Activated CD4-positive, alpha-beta T cell treated with anti-CD3 and anti-CD28 coated beads for 48 hours (primary cell): ENCODE measurements at regions not wholly inside any gene's neighbourhood (a gene's known extent, or its start where the extent isn't known, plus 50 kb on each side); places are given as distances from the start of the nearest gene placed in this dataset.
"Not testable (repeated sequence)": the region's sequence is repeated elsewhere in the genome, so short reads cannot be mapped to it uniquely, and the experiment has no call there.

Experiments used
- DNase-seq: peaks from one replicate; pipeline ENCODE4 v3.0.0-alpha.2; 2020

DNA sequence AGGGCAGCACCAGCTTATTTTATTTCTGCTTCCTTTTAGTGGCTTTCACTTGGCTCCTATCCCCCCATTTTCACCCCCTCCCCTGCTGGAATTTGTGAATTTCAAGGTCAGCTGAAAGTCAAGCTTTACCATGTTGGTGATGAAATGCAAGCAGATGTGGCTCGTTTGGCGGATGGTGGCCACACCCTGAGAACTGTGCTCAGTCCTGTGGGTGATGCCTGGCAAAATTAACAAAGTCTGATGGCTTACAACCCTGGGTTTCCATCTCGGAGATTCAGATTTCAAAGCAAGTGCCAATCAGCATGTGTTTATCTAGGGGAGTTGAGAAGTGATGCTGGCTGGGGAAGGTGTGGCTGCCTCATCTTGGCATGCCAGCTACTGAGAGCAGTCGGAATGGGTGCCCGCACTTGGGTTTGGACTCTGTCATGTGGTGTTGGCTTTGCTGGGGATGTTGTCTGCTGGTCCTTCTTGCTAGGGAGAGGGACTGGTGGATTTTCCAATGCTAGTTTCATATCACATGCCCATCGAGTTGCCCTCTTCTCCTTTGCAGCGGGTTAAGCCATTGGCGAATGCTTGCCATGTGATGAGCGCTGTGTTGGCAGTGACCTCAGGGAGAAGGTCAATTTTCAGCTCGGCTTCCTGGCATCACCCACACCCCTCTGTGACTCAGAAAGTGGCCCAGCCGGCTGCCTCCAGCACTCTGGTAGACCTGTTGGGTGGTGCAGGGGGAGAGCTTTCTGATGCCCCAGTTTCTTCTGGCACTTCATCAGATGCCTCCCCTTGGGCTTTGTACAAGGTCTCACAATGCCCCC lies 77.0 kb upstream of the PITX1 start:
- DNase-seq = no peak

DNA sequence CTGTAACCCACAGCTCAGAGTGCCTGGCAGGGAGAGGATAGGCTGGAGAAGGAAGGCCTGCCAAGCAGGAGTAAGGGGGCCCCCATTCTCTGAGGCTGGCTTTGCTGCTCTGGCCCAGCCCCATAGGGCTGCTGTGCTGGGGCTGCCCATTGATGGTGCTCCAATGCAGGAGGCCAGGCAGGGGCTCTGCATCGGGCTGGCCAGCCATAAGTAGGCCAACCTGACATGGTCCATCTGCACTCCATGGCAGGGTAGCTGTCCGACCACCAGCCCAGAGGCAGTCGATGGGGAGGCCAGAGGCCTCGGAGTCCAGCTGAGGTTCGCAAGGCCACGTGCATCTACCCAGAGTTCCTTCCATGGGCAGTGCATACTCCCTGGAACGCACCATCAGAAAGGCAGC lies 75.0 kb upstream of the PITX1 start:
- DNase-seq = no peak

DNA sequence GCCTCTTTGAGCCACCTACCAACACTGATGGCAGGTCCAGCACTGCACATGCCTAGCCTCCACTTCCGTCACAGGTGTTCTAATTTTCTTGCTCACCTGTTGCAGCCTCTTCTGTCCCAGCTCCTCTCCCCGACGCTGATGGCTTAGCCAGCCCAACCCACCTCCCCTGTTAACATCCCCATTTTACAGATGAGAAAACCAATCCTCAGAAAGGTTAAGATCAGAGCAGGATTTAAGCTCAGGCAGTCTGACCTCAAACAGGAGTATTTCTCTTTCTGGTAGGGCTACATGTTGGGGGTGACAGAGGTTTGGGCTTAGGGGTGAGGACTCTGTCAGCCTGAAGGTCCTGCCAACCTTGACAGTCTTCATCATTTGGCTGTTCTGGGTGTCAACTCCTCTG lies 74.5 kb upstream of the PITX1 start:
- DNase-seq = no peak

DNA sequence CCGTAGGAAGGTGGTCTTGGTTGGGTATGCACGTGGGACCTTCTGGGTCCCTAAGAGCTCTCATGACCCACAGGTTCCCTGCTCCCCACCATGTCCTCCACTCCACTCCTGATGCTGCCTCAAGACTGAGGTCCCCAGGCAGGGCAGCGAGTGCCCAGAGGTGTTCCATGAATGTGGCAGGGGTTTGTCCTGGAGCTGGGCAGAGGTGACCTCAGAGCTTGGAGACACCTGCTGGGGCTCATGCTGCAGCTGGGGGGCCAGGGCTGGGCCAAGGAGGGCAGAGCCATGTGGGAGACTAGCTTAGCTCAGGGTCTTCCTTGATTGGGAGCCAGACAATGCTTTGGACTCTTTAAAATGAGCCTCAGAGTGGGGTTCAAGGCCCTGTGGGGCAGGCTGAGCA lies 74.0 kb upstream of the PITX1 start:
- DNase-seq = no peak

DNA sequence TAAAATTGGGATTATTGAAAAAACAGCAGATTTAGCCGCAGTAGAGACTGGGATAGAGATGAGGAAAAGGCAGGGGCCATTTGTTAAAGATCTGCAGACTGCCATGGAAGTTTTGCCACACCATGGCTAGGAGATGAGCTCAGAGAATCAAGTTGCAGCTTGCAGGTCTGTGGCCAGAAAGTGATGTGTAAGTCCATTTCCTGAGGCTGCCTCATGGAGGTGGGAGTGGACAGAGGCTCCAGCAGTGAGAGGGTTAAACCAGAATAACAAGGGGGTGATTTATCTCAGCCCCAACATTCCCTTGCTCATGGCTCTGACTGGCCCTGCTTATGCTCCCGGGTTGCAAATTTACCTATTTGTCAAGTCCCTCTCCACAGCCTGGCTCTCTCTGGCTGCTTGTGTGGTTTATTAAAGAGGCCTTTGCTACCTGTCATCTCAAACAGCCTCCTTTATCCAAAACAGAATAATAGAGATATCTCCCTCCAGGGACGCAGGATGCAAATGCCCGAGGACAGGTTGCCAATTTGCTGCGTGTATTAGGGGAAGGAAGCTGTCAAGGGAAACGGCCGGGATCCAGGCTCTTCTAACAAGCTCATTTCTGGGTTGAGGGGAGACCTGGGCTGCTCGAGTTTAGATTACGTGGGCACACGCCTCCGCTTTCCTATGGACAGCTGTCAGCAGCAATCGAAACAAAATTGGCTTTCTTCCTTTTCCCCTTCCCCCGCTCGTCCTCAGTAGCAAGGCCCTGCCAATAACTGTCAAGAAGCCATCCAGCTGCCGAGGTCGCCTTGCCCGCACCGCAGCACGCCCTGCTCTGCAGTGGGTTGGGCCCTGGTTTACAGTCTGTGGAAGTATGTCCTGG lies 72.8 kb upstream of the PITX1 start:
- no peak for DNase-seq

DNA sequence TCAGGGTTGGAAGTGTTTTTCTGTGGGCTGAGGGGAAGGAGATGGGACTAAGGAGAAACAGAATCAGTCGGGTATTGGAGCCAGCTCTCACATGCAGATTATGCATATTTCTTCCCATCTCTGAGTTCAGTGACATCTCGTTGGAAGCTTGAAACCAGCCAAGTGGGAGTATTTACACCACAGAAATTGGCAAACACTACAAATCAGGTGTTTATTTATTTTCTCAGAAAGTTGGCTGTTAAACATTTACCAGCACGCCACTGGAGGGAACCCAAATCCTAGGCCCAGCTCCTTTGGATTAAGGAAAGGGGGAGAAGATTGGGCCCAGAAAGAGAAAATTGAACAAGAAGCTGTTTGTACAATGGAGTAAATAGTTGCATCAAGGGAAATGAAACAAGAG lies 72.1 kb upstream of the PITX1 start:
- DNase-seq = no peak

DNA sequence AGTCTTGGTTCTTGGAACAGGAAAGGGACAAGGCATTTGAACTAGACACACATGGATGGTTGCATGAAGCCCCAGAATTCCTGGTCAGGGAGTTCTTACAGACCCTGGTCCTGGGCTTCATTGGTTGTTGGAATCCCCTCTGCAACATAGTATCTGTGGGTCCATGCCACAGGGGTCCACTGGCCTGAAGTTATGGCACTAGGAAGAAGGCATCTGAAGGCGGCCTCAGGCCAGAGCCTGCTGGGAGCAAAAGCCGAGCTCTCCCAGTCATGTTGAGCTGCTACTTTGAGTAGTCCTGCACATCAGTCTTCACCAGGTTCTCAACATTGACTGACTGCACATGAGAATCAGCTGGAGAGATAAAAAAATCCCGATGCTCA lies 71.1 kb upstream of the PITX1 start:
- DNase-seq = no peak

DNA sequence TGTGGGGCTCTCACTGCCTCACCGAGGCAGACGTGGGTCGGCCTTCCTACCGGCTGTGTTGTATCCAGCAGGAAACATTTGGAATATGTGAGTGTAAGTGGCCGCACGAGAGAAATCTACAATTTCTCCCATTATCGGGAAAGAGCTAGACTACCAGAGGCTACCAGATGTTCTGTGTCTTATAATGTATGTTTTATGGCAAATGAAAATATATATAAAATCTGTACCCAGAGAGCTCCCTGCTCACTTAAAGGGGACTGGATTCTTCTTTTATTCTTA lies 69.5 kb upstream of the PITX1 start:
- DNase-seq = no peak

DNA sequence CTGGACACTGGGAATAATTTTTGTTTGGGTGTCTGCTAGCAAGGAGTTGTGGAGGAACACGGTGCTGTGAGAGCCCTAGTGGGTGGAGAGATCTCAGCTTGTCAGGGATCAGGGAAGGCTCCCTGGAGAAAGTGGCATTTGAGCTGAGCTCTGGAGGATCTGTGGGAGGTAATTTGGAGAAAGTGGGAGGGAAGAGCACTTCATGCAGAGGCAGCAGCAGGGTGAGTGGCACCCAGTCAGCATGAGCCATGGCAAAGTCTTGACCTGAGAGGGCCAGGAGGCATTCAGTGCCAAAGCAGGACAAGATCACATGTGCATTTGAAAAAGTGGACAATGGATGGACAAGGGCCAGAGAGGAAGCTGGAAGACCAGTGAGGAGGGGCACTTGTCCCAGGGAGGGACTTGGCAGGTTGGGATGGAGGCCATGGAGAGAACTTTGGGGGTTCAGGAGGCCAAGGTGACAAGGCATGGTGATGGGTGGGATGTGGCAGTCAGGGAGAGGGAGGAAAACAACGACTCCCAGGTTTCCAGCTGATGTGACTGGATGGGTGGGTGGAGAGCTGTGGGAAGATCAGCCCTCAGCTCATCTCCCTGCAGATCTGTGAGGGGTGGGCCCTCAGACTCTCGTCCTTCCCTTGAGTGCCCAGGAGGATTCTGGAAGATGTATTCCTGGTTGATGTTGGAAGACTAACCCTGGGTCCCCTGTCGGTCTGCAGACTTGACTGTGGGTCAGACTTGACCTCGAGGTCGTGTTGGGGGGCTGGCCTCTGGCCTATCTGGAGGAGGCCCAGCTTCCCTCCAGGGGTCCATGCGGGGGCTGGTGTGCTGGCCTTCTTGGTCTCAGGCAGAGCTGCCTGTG lies 68.9 kb upstream of the PITX1 start:
- DNase-seq = no peak

DNA sequence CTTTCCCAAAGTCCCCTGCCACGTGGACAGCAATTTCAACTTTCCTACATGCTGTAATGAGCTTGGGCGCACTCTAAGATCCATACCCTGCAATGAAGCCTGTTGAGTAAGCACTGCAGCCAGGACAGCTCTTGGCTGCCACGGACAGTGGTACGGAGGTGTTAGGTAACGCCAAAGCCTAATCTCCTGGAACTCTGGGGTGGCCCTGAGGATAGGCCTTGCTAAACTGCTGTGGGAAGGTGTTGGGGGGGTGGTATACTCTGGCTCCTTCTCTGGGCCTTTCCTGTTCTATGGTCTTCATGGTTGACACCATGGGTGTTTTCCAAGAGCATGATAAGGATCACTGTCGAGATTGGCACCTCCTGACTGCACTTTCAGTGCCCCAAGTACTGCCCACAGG lies 66.4 kb upstream of the PITX1 start:
- no peak for DNase-seq

DNA sequence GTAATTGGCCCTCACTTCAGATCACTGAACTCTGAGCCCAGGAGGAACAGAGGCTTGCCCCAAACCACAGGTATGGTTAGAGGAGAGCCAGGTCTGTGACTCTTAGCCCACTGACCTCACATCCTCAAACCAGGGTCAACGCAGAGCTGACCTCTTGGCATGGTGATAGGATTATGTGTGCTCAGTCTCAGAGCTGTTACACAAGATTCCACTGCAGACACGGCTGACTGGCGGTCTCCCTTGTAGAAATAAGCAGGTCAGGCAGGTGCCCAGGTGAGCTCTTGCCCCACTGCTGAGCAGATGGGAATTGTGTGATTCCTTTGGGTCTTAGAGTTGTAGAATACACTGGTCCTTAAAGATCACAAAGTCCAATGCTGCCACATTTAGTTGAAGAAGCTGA lies 66.0 kb upstream of the PITX1 start:
- DNase-seq = no peak

DNA sequence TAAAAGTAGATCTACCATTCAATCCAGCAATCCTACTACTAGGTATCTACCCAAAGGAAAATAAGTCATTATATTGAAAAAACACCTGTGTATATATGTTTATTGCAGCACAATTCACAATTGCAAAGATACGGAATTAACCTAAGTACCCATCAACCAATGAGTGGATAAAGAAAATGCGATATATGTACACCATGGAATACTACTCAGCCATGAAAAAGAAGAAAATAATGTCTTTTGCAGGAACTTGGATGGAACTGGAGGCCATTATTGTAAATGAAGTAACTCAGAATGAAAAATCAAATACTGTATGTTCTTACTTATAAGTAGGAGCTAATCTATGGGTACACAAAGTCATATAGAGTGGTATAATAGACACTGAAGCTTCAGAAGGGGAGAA lies 63.4 kb upstream of the PITX1 start:
- DNase-seq = no peak

DNA sequence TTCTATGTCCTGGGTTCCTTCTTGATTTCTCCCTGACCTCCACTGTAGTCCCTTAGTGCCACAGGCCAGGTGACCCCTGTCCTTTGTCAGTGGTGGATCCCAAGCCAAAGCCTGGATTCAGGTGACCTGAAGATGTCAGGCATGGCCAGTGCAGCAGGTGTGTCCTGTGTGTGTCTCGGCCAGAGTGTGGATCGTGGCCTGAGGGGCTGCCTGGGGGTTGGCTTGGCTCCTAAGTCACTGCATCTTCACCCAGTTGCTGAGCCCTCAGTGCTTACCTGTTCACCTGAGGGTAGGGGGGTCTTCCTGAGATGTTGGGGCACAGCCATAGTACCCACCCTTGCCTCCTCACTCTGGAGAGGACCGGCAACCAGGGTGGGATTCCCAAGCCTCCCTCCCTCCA lies 61.8 kb upstream of the PITX1 start:
- no peak for DNase-seq

DNA sequence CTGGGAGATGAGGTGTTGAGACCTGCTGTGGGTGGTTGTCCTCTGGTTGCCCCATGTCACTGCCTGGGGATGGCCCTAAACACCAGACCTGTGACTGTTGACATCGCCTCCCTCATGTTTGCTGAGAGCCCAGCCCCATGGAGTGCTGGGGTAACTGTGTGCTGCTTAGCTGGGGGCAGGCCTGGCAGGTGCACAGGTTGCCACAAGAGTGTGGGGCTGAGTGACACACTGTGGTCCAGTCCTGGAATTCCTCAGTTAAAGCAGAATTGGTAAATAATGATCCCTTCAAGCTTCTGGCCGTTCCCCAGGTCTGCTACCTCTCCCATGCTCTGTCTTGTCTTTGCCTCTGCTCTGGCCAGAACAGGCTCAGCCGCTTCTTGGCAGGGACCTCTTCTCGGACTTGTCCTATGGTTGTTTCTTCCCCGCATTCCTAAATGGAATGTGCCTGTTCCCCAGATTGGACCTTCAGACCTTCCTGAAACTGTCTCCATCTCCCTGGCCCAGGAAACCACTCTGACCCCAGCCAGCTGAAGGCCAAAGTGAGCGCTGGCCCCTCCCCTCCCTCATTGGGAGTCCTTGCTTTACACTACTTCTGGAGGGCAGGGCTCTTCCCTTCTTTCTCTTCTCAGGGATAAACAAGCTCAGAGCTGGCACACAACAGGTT lies 61.2 kb upstream of the PITX1 start:
- DNase-seq = no peak

DNA sequence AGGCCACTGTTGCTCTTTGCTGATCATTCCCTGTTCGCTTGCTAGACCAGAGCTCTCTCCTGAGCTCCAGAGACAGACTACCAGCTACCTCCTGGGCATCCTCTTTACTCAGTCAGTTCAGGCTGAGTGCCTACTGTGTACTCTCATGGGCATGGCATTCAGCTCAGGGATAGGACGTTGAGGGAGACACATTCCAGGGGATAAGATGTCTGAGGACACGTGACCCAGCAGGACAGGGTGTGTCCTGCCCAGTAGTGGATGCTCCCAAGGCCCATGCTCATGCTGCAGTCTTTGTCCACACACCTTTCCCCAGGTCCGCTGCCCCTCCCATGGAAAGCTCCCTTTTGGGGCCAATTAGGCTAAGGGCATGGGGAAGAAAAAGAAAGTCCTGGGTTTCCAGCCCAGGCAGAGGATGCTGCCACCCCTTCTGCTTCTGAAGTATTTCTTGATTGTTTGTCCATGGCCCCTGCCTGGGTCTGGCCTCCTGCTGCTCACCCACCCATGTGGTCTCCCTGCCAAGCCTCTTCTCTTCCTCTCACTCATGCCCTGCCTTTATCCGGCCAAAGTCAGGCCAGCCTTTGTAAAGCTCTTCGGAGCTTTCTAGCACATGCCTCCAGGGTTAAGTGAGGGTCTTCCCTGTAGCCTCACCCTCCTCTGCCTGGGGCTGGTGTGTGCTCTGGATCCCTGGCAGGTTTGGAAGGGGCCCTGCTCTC lies 60.5 kb upstream of the PITX1 start:
- DNase-seq = no peak

DNA sequence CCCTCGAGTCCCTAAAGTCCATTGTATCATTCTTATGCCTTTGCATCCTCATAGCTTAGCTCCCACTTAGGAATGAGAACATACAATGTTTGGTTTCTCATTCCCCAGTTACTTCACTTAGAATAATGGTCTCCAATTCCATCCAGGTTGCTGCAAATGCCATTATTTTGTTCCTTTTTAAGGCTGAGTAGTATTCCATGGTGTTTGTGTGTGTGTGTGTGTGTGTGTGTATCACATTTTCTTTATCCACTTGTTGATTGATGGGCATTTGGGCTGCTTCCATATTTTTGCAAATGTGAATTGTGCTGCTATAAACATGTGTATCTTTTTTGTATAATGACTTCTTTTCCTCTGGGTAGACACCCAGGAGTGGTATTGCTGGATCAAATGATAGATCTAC lies 59.5 kb upstream of the PITX1 start:
- DNase-seq = not testable (repeated sequence)

DNA sequence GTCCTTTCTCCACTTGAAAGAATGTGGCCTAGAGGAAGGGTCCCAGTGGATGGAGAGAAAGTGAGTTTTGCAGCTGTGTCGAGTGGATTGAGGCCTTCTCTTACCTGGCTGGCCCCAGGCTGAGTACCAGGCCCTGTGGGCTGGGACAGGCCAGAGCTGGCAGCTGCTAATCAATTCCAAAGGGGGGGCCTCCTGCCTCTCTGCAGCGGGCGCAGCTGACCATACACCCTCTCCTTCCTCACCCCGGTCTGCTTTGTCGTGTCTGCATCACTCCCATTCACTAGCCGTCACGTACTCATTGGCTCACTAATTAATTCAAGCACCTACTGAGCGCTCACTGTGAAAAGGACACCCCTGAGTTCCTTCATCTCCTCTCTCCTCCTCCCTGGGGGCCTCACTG lies 58.4 kb upstream of the PITX1 start:
- no peak for DNase-seq

DNA sequence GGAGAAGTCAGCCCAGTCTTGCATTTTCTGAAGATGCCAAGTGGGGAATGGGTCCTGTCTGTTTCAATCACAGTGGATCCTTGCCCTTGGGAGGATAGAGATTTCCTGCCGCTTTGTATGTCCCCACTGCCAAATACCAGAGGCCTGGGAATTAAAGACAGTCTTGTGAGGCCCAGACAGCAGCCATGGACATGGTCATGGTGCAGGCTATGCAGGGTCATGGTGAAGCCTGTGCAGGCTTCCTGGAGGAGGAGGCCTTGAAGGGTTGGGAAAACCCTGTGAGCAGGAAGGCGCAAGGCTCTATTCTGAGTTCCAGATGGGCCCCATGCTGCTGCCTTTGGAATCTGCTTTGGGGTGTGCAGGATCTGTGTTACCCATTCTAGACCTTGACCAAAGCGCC lies 57.3 kb upstream of the PITX1 start:
- DNase-seq = no peak

DNA sequence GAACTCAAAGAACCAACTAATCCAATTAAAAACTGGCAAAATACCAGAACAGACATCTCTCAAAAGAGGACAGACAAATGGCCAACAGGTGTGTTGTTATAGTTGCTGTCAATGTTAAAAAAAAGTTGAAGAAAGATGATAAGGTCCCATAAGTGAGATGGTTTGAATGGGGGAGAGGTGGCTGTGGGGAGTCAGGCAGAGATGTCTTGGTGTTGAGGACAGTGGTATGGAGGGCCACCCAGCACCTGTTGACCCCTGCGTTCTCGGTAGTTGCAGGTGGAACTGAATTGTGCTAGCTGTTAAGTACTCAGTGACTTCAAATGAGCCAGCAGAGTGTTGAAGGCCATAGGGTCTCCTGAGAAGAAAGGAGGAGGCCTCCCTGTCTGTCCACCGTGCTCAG lies 55.9 kb upstream of the PITX1 start:
- DNase-seq = no peak

DNA sequence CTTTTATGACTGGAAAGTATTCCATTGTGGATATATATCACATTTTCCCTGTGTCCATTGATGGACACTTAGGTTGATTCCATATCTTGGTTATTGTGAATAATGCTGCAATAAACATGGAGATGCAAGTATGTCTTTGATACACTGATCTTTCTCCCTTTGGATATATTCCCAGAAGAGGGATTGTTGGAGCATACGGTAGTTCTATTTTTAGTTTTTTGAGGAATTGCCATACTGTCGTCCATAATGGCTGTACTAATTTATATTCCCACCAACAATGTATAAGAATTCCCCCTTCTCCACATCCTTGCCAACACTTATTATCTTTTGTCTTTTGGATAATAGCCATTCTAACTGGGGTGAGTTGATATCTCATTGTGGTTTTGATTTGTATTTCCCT lies 54.9 kb upstream of the PITX1 start:
- DNase-seq = no peak

DNA sequence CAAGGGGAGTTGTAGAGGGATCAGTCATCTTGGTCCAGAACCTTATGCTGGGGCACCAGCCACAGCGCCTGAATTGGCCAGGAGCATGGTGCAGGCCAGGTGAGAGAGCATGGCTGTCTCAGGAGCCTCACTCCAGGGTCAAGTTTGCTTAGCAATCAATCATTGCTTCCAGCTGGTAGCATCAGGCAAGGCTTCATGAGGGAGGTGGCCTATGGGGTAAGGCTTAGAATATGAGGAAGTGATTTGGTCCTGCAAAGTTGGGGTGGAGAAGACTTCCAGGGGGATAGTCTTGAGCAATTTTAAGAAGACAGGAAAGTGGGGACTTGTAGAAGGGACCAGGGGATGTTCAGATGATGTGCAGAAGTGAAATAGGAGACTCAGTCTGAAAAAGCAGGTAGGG lies 53.9 kb upstream of the PITX1 start:
- DNase-seq = no peak

DNA sequence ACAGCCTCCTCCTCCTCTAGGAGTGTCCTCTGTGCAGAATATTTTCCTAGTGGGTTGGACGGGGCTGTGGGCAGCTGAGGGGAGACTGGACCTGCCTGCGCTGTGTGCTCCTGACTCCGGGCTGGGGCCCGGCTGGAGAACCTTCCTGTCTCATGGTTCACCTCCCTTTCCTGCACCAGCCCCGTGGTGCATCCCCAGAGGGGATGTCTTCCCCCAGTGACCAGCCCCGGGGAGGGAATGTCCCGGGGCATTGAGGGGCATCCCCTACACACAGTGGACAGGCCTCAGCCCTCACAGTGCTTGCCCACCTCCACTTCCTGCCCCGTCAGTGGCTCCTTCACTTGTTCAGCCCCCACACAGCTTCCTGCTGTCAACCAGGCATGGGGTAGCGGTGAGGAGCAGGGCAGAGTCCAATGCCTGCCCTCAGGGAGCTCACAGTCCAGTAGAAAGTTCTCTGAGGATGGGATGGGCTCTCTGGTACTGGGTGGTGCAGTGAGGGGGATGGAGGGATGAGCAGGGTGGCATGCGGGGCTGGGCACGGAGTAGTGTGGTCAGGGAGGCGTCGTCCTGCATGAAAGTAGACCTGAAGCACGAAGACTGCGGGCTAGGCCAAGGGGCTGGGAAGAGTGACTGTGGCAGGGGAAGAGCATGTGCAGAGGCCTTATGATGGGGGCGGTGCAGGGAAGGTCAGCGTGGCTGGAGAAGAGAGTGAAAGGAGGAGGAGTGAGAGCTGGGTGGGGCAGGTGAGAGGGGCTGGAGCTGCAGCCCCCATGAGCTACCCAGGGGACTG lies 52.1 kb upstream of the PITX1 start:
- no peak for DNase-seq
